ENCODE measurements at regions not wholly inside any gene's neighbourhood (a gene's known extent, or its start where the extent isn't known, plus 50 kb on each side); places are given as distances from the start of the nearest gene placed in this dataset.

- TF ChIP-seq POLR2AphosphoS5 (IDR thresholded peaks at IDR 0.05; ENCODE audit: low read depth): no peak
- no peak for TF ChIP-seq CTCF (conservative IDR thresholded peaks at IDR 0.05; ENCODE audit: low read depth in 2 of 2)
Measured at GRCh38 chr2:11014026-11014425, 102.3 kb downstream of the KCNF1 start.

All from GM23338 (cell line).